ENCODE measurements at regions not wholly inside any gene's neighbourhood (a gene's known extent, or its start where the extent isn't known, plus 50 kb on each side); places are given as distances from the start of the nearest gene placed in this dataset.

DNA sequence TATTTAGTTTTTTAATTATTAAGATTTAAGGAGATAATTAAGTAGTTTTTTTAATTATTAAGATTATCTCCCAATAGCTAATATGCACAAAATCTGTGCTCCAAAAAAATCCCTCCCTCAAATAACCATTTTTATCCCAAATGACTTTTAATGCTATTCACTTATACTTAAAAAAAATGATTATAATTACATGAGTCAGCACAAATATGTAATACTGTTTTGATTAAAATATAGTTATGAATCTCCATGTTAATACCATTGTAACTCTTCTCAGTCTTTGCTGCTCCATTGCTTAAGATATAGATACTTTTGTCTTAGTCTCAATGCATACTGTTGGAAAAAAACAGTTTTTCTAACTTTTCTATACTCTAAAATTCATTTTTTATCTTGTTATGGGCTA, 1121.1 kb upstream of the ADGRL3 start:
- no peak for TF ChIP-seq POLR2A (IDR thresholded peaks at IDR 0.05)
- TF ChIP-seq, protein P1, sequence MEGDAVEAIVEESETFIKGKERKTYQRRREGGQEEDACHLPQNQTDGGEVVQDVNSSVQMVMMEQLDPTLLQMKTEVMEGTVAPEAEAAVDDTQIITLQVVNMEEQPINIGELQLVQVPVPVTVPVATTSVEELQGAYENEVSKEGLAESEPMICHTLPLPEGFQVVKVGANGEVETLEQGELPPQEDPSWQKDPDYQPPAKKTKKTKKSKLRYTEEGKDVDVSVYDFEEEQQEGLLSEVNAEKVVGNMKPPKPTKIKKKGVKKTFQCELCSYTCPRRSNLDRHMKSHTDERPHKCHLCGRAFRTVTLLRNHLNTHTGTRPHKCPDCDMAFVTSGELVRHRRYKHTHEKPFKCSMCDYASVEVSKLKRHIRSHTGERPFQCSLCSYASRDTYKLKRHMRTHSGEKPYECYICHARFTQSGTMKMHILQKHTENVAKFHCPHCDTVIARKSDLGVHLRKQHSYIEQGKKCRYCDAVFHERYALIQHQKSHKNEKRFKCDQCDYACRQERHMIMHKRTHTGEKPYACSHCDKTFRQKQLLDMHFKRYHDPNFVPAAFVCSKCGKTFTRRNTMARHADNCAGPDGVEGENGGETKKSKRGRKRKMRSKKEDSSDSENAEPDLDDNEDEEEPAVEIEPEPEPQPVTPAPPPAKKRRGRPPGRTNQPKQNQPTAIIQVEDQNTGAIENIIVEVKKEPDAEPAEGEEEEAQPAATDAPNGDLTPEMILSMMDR (IDR thresholded peaks at IDR 0.05), result no peak
- TF ChIP-seq EP300 (IDR thresholded peaks at IDR 0.05), result no peak

All from tibial nerve (tissue), 4 donors.